LNCaP clone FGC (cell line): ENCODE measurements at regions not wholly inside any gene's neighbourhood (a gene's known extent, or its start where the extent isn't known, plus 50 kb on each side); places are given as distances from the start of the nearest gene placed in this dataset.

Experiments used
- DNase-seq: peaks from one replicate; pipeline ENCODE4 v3.0.0-alpha.2; 2011; ENCODE audit warnings: low read depth
- H3K4me3 ChIP-seq: 2 replicates; pipeline ENCODE4 v1.5.1; 2011; ENCODE audit warnings: mild to moderate bottlenecking, low read depth, low read length, control low read depth
- CTCF ChIP-seq: IDR thresholded peaks from 2 replicates; pipeline ENCODE4 v1.5.1; 2012; ENCODE audit warnings: mild to moderate bottlenecking; ENCODE audit not compliant: control insufficient read depth, insufficient read depth; ENCODE audit errors: extremely low read depth

DNA sequence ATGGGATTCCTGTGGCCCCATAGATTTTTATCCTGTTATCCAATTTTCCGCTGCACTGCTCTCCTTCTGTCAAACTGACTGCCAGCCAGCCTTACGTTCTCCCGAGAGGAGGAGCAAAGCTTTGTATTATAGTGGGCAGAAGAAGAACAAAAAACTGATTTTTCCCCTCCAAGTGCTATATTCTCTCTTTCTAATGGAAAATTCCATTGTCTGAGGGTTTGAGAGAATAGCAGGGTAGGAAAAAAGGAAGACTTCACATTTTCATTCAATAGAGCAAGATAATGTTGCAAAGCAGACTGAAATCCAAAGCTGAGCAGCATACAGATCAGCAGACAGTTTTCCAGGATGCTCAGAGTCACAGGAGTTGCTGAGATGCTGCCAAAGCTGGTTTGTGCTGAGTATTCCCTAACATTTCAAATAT lies 238.0 kb downstream of the UBE2E3 start:
- H3K4me3 ChIP-seq = no peak overlapping the region
- no peak for DNase-seq
- no peak for TF ChIP-seq CTCF

DNA sequence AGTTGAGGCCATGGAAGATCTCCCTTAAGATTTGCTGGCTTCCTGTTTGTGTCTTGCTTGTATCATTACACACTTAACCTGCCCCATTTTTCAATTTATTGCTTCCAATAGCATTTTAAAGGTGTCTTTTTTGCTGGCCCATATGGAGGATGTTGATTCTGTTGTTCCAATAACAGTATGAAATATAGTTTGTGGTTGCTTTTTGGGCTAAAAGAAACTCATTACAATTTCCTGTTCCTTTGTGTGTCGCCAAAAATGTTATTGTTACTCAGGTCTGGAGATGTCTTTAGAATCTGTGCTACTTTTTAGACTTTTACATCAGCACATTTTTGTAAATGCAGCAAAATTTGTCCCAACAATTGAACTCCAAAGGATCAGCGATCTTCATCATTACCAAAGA lies 234.0 kb upstream of the ITGA4 start:
- no peak overlapping the region for H3K4me3 ChIP-seq
- no peak for DNase-seq
- TF ChIP-seq CTCF = no peak

DNA sequence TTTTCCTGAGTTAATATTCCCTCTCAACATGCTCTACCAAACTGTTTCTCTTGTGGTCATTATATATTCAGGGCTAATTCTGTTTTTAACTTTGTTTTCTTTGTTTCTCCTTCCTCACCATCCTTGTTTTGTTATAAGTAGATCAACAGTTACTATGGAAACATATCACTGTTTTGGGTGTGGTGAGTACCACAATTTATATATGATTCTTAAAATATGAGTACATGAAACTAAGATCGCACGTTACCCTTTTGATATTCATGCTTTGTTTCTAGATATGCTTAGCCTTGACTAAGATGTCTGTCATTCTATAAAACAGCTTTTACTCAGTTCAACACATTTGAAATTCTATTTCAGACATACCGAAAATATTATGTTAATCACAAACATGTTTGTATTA lies 232.3 kb upstream of the ITGA4 start:
- H3K4me3 ChIP-seq = no peak overlapping the region
- no peak for DNase-seq
- no peak for TF ChIP-seq CTCF

- TF ChIP-seq CTCF = no peak
- no peak overlapping the region for H3K4me3 ChIP-seq
- no peak for DNase-seq
Measured at GRCh38 chr2:181228661-181229060, 228.5 kb upstream of the ITGA4 start.

- TF ChIP-seq CTCF = no peak
- DNase-seq = no peak
- H3K4me3 ChIP-seq = no peak overlapping the region
Measured at GRCh38 chr2:181231151-181231550, 226.0 kb upstream of the ITGA4 start.

DNA sequence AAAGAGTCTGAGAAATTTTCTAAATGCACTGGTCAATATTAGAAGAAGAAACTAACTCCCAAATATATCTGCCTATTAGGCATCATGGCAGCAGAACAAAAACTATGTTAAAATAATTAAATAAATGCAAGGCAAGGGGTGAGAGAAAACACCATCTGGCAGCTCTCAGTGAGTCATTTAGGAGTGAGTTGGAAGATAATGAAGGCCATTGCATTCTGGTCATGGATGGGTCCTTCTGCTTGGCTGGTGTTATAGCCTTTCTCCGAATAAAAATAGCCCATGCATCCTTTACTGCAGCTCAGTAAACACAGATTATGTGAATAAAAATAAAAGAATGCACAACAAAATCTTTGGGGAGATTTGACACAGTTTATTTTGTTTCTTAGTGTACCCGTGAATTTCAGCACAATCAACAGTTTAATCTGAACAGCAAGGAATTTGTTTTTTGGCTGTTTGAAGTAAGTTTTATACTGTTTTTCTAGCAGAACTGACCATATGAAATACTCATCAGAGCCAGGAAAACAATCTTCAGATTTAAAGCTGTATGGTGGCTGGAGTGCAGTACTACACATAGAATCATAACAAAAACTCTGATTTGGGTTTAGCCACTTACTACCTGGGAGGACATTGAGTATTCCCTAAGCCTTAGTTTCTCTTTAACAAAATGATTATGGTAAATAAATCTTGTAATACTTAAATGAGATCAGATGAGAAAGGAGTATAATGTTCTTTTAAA lies 225.1 kb upstream of the ITGA4 start:
- DNase-seq = no peak
- no peak overlapping the region for H3K4me3 ChIP-seq
- TF ChIP-seq CTCF = no peak

- no peak for TF ChIP-seq CTCF
- DNase-seq = no peak
- H3K4me3 ChIP-seq = no peak overlapping the region
Measured at GRCh38 chr2:181234487-181234891, 222.7 kb upstream of the ITGA4 start.
